ENCODE measurements at regions not wholly inside any gene's neighbourhood (a gene's known extent, or its start where the extent isn't known, plus 50 kb on each side); places are given as distances from the start of the nearest gene placed in this dataset.

GRCh38 chr2:125736306-125736705 is 919.7 kb upstream of the GYPC start:
- TF ChIP-seq POLR2A (IDR thresholded peaks at IDR 0.05; ENCODE audit: low read depth, low read length), result no peak
- TF ChIP-seq CTCF (conservative IDR thresholded peaks at IDR 0.05; ENCODE audit: low read depth, low read length), result no peak
- no peak for TF ChIP-seq BHLHE40 (IDR thresholded peaks at IDR 0.05; ENCODE audit: low read depth, low read length)
- no peak for TF ChIP-seq CEBPB (IDR thresholded peaks at IDR 0.05; ENCODE audit: low read depth, low read length)
- TF ChIP-seq MAZ (IDR thresholded peaks at IDR 0.05; ENCODE audit: borderline replicate concordance, low read depth, low read length), result no peak
- TF ChIP-seq RFX5 (IDR thresholded peaks at IDR 0.05; ENCODE audit: low read depth, low read length), result no peak
- TF ChIP-seq MAFK (IDR thresholded peaks at IDR 0.05; ENCODE audit: low read depth, low read length), result no peak
- no peak for TF ChIP-seq FOS (IDR thresholded peaks at IDR 0.05; ENCODE audit: low read depth, low read length)

Data from IMR-90 (cell line).